HG02840 (cell line): ENCODE measurements at regions not wholly inside any gene's neighbourhood (a gene's known extent, or its start where the extent isn't known, plus 50 kb on each side); places are given as distances from the start of the nearest gene placed in this dataset.

Source experiments
- ATAC-seq: cut with Tn5 transposase; IDR thresholded peaks from one replicate; pipeline ENCODE4 v1.9.1; 2021; ENCODE audit warnings: mild to moderate bottlenecking, moderate library complexity, moderate number of reproducible peaks; ENCODE audit not compliant: unreplicated experiment, low FRiP score

DNA sequence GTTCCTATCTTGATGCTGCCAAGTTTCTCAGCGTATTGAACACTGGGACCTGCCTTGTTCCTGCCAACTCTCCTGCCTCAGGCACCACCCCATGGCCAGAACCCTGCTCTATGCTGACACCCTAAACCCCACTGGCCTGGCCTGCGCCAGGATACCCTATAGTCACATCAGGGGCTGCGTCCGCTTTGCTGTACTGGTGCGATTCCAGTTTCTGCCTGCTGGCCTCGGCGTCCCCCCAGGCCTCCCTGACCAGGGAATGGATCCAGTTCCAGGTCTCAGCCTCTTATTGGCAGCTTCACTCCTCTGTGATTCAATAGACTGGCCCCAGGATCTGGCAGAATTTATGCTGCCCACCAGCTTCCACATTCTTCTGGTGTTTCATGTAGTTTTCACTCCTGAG, 55.0 kb downstream of the GPR6 start:
- ATAC-seq: no peak

DNA sequence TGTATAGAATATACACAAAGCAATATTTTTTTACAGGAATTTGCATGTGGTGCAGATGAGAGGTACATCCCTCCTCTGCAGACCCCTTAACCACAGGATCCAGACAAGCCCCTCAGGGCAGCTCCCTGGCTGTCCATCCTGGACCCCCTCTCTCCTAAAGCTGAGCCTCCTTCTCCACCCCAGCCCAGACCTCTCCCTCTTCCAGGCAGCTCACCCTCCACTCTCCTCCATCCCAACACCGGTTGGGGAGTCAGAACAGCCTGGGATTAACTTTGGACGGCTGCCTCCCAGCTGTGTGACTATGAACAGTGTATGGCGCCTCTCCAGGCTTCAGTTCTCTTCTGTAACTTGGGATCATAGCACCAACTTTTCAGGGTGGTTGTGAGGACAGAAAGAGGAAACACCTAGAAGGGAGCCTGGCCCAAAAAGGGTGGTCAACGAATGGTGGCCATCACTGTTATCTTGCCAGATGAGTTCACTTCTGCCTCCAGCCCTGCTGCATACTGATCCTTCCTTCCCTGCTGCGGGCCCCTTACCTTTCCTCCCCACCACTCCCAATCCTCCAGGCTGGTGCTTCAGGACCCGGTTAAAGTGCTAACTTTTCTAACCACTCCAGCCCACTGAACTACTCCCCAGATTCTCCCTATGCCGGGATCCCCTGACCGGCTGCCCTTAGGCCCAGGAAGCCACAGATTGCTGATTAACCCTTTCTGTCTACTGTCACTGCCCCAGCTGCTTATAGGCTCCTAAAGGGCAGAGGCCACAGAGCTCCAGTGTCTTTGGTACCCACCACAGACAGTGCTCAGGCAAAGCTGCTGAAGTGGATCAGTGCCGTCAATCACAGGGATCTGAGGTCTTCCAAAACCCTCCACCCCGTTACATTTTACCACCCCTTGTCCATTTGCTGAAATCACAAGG, 55.9 kb downstream of the GPR6 start:
- no peak for ATAC-seq

DNA sequence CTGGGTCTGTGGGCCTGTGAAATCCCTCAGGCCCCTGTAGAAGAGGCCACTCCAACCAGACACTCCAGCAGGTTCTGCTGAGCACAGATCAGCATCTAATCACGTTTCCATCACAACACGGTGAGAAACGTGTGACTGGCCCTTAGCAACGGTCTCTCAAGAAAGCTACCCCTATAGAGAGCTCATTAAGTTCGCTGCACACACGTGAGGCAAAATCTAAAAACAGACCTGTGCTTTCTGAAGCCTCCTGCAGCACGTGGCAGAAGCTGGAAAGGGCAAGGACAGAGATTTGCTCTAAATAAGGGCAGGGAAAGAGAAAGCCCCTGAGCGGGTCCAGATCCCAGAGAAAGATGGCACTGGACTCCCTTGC, 56.5 kb downstream of the GPR6 start:
- no peak for ATAC-seq

DNA sequence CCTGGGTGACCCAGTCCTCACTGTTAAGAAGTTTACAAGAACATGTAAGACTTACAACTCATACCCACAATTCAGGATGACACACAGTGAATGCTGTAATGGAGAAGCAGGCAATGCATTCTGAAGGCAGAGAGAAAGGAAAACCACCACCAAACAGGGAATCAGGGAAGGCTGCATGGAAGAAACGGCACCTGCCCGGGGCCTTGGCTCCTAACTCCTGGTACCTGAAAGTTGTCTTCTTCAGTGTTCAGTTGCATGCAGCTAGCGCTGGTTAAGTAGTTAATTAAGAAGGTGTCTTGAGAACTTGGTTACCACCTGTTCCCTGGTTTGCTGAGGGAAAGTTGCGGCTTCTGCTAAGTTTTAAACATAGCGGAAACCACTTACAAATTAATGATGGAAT, 57.2 kb downstream of the GPR6 start:
- no peak for ATAC-seq

DNA sequence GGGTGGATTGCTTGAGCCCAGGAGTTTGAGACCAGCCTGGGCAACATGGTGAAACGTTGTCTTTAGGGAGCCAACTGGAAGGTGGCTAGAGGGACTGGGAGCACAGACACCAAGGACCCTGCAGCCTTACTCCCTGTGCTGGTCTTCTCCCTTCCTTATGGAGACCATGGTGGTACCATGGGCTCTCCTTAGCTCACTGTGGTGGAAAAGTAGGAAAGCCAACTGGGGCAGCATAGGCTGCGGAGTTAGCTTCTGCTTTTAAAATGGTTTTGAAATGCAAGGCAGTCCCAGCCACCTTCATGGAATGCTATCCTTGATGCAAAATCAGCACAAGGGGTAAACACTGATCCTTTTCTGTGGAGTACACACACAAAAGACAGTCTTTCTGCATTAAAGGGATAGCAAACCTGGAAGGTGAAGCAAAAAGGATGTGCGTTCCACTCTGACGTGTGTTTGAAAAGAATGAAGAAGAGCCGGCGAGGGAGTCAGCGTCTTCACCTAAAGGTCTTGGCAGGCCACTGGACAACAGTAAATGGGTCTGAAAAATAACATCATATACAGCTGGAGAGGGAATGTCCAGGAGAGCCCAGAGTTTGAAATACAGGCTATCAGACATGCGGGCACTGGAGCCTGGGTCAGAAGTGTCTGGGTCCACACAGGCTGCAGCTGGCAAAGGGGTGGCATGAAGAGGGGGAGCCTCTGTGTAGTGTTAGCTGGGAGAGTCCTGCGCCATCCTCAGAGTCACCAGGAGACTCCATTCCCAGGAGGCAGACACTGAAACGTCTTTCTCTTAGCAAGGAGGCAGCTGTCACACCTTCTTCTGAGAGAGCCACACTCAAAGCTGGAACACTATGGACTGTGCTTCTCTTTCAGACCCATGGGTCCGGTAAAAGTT, 58.5 kb downstream of the GPR6 start:
- ATAC-seq: no peak

DNA sequence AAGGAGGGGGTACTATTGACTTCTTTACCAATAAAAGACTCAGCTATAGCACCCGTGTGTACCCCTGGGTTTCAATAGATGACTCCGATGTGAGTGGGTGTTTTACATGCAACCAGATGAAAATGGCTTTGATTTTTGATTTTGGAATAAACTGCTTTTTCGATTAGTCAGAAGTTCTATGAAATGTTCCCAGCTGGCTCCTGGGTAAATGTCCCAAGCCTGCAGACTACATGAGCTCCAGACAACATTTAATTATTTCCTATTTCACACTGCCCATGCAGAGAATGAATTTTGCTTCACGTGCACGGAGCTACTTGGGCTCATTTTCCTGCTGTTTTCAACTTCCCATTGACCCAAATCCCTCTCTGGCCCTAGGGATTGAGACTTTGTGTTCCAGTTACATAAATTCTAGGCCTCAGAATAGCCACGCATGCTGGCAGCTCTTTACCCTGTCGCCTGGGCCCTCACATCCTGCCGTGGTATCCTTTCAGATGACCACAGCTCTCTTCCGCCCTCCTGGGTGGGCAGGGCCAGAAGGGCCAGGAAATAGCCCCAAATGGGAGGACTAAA, 59.7 kb downstream of the GPR6 start:
- no peak for ATAC-seq

DNA sequence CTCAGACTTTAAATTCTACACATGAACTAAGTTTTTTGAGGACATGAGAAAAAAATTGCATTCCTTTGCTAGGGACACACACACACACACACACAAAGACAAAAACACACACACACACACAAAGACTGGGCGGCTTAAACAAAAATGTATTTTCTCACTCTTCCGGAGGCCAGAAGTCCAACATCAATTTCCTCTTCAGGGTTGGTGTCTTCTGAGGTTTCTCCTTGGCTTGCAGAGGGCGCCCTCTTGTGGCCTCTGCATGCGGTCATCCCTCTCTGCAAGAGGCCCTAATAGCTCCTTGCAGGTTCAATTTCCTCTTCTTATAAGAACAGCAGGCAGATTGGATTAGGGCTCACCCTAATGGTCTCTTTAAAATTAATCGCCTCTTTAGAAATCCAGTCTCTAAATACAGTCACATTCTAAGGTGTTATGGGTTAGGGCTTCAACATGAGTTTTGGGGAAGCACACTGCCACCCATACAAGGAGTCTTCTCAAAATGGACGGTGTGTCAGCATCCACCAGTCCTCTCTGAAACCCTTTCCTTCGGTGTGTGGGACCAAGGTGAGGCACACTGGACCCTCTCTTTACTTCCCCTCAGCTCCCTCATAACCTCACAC, 61.4 kb downstream of the GPR6 start:
- peak; percentile 66 for ATAC-seq

DNA sequence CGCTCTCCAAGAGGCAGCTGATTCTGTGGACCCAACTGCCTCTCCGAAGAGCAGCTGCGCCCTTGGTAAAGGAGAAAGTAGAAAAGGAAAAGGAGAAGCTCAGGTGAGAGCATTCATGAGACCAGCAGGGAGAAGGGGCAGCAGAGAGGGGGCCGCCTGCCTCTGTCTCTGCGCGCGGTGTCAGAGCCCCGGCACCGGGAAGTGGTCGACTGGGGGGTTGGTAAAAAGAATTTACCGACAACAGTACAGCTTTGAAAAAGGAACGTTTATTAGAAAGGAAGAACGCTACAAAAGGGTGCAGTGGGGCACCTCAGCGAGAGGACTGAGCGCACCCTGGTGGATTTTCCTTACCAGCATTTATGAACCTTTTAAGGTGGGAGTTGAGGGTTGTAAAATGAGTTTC, 61.9 kb downstream of the GPR6 start:
- peak; percentile 46 for ATAC-seq

DNA sequence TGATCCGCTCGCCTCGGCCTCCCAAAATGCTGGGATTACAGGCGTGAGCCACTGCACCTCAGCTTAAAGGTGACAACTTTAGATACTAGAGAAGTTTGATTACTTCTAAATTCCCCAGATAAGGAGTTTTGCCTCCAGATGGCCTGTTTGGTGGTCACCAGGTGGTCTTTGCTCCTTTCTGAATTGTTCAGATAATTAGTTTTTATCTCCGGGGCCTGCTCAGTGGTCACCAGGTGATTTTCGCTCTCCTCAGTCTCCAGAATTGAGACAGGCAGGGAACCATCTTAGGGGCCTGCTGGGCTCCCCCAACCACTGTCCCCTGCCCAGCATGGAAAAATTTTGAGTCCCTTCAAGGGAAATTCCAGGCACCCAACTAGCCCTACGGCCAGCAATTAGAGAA, 62.6 kb downstream of the GPR6 start:
- no peak for ATAC-seq

DNA sequence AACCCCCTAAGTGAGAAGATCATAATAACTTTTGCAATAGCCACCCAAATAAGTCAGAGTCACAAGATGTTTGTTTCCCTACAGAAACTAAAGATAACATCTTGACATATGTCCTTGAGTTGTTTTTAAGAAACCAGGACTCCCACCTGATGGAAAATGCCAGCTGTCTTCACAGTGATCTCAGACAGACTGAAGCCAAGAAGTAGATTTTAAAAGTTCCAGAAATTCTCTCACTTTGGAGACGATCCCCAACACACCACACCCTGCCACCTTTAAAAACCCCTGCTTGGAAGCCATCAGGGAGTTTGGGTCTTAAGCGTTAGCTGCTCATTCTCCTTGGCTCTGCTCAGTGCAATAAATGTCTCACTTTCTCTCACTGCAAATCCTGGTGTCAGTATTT, 63.0 kb downstream of the GPR6 start:
- no peak for ATAC-seq

DNA sequence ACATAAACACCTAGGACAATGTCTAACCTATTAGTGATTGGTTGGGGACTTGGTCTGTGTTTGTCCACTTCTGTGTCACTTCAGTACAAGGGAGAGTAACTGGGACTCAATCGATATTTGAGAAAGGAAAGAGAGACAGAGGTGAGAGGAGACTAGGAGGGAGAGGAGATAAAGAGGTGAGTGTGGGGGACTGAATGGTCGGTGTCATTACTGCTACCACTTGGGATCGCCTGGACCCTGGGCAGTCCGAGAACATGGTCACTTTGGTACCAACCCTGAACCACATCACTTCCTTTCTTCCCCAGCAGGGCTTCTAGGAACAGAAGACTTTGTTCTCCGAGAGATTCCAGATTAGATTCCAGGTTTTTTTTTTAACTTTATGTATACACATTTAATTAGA, 63.7 kb downstream of the GPR6 start:
- no peak for ATAC-seq

DNA sequence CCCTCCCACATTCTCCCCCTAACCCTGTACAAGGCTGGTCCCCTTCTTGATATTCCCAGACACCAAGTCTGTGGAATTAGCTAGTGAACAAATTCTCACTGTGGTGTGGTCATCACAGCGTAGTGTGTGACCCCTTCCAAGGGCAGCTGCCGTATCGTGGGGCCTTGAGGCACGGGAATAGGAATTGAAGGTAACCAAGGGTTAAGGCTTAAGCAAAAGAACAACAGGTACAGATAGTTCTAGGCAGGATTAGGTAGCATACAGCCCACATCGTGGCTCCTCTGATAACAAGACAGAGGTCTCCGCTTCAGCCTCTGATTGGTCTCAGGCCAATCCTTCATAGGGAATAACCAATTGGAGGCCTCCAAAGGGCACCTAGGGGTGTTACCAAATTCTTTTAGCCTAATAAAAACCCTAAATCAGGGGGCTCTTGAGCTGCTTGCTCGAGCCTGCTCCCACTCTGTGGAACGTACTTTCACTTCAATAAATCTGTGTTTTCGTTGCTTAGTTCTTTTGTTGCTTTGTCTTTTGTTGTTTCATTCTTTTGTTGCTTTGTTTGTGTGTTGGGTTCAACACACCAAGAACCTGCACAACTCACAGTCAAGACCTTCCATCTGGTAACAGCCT, 64.7 kb downstream of the GPR6 start:
- ATAC-seq: no peak

DNA sequence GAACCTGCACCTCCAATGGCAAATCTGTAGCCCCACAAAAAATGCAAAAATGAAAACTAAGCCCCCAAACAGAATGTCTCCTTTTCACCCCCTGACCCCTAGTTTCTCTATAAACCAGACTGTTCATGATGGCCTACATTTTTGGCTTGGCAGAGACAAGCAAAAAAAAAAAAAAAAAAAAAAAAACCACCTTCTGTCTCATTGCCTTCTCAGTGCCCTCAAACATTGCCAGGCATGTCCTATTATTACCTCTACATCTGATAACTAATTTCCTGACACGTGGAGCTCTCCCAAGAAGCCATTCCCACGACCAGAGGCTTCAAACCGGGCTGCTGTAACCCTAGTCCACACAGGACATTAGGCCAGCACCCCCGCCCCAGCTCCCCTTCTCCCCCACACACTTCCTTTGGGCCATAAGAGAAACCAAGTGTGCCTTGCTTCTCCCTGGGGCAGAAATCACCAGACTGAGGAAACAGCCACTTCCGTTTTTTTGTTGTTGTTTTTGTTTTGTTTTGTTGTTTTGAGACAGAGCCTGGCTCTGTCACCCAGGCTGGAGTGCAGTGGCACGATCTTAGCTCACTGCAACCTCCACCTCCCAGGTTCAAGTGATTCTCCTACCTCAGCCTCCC, 65.4 kb downstream of the GPR6 start:
- no peak for ATAC-seq

DNA sequence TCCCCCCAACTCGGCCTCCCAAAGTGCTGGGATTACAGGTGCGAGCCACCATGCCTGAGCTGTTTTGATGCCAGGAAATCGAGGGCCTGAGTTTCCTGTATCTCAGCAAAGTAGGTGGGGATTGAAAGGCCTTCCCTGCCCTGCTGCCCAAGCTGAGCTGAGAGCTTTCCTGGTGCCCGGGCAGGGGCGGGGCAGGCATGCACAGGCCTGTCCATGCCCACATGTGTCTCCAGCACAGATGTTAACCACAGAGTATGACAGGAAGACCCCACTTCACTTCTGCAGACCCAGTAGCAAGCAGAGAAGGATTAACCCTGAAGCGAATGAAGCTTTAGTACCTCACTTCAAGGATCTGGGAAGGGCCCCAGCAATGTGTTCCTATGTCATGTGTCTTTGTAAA, 66.0 kb downstream of the GPR6 start:
- ATAC-seq: no peak

DNA sequence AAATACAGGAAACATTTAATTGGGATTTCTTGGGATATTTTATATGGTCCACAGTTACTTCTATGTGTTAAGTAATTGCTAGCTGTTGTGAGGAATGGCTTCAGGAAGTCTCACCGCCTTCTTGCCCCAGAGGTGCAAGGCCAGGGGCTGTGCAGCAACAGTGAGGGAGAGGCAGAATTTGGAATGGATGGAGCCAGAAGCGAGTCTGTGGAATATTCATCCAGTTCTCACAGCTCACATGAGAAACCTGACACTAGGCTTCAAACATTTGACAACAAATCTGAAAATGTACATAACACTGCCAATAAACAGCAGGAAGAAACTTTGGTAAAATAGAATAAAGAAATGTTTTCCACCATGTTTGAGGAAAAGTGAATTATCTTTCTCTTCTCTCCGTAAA, 66.5 kb downstream of the GPR6 start:
- ATAC-seq: no peak

DNA sequence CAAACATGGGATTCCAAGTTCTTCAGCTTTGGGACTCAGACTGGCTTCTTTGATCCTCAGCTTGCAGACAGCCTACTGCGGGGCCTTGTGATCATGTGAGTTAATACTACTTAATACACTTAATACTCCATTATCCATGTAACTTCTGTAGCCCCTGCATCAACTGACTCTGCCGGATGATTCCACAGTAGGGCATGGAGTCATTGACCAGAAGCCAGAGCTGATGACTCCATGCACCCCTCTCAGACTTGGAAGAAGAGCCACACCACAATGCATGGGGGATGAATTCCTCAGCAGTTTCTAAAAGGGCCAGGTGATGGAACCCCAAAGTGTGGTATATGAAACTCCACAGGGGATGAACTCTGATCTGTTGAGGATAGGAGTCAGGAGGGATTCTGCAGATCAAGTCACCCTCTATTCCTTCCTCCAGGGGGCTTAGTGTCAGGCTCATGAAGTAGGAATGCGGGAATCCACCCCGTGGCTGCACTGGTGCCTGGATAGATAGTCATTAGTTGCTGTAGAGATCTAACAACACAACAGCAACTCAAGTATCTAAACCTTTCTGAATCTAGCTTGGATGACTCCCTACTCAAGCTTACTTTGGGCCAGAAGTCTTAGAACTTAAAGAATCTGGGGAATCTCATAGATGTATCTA, 70.2 kb downstream of the GPR6 start:
- ATAC-seq: no peak

DNA sequence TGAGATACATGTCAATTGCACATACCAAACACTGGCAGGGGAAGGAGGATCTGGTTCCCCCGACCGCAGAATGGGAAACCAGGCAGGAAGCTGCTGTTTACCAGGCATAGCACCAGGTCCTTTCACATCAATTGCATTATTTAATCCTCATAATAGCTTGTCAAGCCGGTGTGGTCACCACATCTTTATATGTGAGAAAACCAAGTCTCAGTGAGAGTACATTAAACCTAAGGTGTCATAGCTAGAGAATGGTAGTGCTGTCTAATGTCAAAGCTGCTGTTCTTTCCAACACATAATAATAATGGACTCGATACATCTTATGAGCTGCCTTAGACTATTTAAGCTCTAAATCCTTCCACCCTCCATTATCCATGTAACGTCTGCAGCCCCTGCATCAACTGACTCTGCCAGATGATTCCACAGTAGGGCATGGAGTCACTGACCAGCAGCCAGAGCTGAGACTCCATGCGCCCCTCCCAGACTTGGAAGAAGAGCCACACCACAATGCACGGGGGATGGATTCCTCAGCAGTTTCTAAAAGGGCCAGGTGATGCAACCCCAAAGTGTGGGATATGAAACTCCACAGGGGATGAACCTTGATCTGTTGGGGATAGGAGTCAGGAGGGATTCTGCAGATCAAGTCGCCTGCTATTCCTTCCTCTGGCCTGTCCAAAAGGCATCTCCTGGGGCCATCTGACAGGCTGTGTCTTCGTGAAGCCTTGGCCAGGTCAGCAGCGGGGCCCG, 71.8 kb downstream of the GPR6 start:
- no peak for ATAC-seq
